ENCODE measurements at regions not wholly inside any gene's neighbourhood (a gene's known extent, or its start where the extent isn't known, plus 50 kb on each side); places are given as distances from the start of the nearest gene placed in this dataset.

DNA sequence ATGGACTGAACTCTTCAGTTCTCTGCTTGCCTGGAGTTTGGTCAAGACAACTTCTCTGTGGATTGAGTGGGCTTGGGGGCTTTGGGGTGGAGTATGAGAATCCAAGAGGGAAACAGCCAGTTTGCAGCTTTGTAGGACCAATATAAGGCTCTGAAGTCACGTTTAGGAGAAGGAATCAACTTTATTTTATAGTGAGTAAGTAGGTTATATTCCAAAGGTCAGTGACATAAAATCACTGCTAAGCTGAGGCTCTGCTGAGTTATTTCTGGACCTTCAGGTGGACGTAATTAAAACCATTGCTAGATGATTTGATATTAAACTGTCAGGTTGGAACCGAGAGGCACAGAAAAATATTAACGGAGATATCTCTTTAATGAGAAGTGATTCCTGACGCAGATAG is 514.4 kb downstream of the DMAC1 start:
- DNase-seq (ENCODE audit: low read depth), result no peak
- TF ChIP-seq, protein P1, sequence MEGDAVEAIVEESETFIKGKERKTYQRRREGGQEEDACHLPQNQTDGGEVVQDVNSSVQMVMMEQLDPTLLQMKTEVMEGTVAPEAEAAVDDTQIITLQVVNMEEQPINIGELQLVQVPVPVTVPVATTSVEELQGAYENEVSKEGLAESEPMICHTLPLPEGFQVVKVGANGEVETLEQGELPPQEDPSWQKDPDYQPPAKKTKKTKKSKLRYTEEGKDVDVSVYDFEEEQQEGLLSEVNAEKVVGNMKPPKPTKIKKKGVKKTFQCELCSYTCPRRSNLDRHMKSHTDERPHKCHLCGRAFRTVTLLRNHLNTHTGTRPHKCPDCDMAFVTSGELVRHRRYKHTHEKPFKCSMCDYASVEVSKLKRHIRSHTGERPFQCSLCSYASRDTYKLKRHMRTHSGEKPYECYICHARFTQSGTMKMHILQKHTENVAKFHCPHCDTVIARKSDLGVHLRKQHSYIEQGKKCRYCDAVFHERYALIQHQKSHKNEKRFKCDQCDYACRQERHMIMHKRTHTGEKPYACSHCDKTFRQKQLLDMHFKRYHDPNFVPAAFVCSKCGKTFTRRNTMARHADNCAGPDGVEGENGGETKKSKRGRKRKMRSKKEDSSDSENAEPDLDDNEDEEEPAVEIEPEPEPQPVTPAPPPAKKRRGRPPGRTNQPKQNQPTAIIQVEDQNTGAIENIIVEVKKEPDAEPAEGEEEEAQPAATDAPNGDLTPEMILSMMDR (conservative IDR thresholded peaks at IDR 0.05; ENCODE audit: low read depth, low read length), result no peak
- H3K4me3 ChIP-seq (ENCODE audit: low read depth, low read length), result no peak overlapping the region

DNA sequence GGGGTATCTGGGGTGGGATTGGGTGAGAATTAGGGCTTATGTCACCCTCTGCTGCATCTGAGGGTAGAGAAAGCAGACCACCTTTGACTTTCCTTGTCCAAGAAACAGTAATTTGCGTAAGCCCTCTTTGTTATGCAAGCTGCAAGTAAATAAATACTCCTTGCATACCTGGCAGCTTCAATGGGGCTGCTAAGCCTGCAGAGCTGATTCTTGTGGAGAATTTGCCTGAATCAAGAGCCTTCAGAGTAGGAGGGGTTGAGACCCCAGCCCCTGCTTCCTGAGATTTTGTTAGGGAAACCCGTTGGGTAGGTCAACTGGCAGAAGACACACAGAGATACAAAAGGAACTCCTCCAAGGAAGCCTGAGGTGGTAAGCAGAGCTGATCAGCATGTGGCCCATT is 515.1 kb downstream of the DMAC1 start:
- TF ChIP-seq, protein P1 (conservative IDR thresholded peaks at IDR 0.05; ENCODE audit: low read depth, low read length), result no peak
- no peak for DNase-seq (ENCODE audit: low read depth)
- no peak overlapping the region for H3K4me3 ChIP-seq (ENCODE audit: low read depth, low read length)

DNA sequence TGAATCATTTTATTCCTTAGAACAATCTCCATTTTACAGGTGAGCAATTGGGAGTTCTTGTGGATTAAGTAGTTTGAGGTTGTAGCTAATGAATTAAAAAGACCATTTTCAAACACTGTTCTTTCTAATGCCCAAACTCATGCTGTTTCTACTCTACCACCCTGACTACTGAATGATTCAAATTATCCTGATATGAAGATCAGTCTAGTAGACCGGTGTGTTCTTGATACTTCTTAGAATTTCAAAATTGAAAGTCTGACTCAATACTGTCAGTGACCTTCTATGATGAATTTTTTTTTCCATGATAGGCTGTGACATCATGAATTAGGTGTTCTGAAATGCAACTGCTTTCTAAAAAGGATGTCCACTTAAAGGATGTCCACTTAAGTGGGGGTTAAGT is 515.5 kb downstream of the DMAC1 start:
- DNase-seq (ENCODE audit: low read depth), result no peak
- TF ChIP-seq, protein P1 (conservative IDR thresholded peaks at IDR 0.05; ENCODE audit: low read depth, low read length), result no peak
- H3K4me3 ChIP-seq (ENCODE audit: low read depth, low read length), result no peak overlapping the region

GRCh38 chr9:7273575-7273974 is 515.8 kb downstream of the KDM4C start:
- DNase-seq (ENCODE audit: low read depth), result peak; percentile 58
- TF ChIP-seq, protein P1 (conservative IDR thresholded peaks at IDR 0.05; ENCODE audit: low read depth, low read length), result peak; percentile 69
- no peak overlapping the region for H3K4me3 ChIP-seq (ENCODE audit: low read depth, low read length)

GRCh38 chr9:7266911-7267595 is 509.3 kb downstream of the KDM4C start:
- no peak for DNase-seq (ENCODE audit: low read depth)
- H3K4me3 ChIP-seq (ENCODE audit: low read depth, low read length), result no peak overlapping the region

GRCh38 chr9:7265181-7265580 is 507.4 kb downstream of the KDM4C start:
- no peak for DNase-seq (ENCODE audit: low read depth)
- TF ChIP-seq, protein P1 (conservative IDR thresholded peaks at IDR 0.05; ENCODE audit: low read depth, low read length), result no peak
- no peak overlapping the region for H3K4me3 ChIP-seq (ENCODE audit: low read depth, low read length)

More at GRCh38 chr9:7266911-7267595, 509.3 kb downstream of the KDM4C start:
- TF ChIP-seq, protein P1 (conservative IDR thresholded peaks at IDR 0.05; ENCODE audit: low read depth, low read length), result no peak

All from choroid plexus epithelial cell (primary cell).